NCI-H2029 (cell line): ENCODE measurements at regions not wholly inside any gene's neighbourhood (a gene's known extent, or its start where the extent isn't known, plus 50 kb on each side); places are given as distances from the start of the nearest gene placed in this dataset.
"Not testable (repeated sequence)": the region's sequence is repeated elsewhere in the genome, so short reads cannot be mapped to it uniquely, and the experiment has no call there.

ENCODE experiments used
- DNase-seq: peaks from one replicate; lab custom pipeline; 2025; lab: John Stamatoyannopoulos, UW

DNA sequence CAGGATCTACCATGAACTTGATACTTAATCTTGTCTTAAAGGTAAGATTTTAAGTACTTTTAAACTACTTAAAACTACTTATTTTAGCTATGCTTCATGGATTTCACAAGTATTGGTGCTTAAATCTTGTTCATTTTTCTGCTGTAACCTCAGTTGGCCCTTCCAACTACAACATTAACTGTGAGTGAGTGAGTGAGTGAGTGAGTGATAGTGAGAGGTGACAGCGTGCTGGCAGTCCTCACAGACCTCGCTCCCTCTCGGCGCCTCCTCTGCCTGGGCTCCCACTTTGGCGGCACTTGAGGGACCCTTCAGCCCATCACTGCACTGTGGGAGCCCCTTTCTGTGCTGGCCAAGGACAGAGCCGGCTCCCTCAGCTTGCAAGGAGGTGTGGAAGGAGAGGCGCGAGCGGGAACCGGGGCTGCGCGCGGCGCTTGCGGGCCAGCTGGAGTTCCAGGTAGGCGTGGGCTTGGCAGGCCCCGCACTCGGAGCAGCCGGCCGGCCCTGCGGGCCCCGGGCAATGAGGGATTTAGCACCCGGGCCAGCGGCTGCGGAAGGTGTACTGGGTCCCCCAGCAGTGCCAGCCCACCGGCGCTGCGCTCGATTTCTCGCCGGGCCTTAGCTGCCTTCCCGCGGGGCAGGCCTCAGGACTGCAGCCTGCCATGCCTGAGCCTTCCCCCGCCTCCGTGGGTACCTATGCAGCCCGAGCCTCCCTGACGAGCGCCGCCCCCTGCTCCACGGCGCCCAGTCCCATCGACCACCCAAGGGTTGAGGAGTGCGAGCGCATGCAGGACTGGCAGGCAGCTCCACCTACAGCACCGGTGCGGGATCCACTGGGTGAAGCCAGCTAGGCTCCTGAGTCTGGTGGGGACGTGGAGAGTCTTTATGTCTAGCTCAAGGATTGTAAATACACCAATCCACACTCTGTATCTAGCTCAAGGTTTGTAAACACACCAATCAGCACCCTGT lies 1558.6 kb upstream of the SEL1L start:
- DNase-seq, result not testable (repeated sequence)

DNA sequence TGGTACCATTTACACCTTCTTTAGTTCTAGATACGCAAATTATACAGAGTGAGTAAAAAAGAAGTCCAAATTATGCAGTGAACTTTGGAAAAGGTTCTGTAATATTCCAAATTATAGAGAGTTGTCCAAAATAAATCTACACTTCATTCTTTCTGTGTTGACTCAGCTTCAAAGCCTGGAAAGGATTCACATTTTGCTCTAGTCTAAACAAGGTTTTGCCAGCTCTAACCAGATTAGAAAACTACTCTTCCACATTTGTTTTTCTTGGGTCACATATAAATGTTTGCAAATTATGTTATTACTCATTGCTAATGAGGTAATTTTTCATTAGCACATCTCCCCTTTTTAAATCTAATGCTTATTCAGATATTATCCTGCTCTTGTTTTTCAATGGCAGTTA lies 1562.4 kb upstream of the SEL1L start:
- DNase-seq, result no peak

DNA sequence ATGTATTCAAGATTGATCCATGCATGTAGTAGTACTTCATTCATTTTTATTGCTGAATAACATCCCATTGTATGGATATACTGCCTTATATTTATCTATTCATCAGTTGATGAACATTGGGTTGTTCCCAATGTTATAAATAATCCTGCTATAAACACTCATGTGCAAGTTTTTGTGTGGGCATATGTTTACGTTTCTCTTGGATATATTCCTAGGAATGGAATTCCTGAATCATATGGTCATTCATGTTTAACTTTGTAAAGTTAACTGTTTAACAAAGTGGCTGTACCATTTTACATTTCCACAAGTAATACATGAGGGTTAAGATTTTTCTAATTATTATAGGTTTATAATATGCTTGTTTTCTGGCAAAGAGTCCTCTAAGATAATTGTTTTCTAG lies 1568.2 kb upstream of the SEL1L start:
- DNase-seq, result no peak

DNA sequence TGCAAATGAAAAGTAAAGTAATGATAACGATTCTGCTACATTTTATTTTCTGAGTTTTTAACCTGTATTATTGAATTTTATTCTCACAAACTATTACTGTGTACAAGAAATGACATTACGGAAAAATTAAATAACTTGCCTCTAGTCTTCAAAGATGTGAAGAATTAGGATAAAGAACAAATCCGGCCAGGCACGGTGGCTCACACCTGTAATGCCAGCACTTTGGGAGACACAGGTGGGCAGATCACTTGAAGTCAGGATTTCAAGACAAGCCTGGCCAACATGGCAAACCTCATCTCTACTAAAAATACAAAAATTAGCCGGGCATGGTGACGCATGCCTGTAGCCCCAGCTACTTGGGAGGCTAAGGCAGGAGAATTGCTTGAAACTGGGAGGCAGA lies 1584.4 kb upstream of the SEL1L start:
- no peak for DNase-seq

DNA sequence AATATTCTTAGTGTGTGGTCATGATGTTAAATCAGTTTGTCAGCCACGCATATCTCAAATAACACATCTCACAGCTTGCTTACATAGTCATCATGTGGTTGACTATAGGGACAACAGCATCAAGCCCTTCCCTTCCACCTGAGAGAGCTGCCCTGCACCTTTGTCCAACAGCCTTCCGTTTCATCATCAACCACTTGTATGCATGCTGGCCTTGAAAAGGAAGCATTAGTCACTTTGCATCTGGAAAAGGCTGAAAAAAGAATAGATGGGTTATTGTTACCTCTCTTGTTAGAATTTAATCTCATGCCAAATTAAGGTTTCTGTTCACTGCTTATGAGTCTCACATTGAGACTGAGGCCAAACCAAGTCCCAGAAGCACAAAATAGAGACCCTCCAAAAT lies 1586.5 kb upstream of the SEL1L start:
- no peak for DNase-seq

DNA sequence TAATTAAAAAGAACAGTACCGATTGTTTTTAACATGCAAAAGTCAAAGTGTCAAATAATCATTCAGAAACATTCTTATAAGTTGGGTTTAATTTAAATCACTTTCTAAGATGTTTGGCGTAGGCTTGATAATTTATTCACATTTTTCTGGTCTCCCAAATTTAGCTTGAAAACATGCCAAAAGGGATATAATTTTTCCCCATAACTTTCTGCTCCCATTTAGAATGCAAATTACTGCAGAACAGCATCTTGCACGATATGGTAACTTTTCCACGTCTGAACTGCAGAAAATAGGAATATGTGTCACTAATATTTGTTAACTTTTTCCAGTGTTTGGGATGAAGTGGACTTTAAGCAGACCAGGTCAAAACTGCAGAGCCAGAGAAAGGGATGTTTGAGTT lies 1592.4 kb upstream of the SEL1L start:
- DNase-seq, result no peak

DNA sequence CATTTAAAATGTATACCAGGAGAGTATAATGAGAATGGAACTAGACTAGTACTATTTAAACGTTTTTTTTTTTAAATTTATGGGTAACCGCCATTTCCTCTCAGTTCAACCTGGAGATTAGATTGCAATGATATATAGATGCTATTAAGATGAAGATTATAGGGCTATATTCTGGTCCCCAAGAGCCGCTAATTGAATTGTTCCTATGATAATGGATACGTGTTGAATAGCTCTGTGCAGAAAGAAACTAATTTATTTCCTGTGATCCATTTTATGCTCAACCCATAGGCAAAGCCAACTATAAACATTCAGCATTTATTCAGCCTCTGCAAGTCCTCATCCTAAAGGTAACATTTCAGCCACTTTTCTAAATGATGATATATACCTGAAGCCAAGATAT lies 1595.1 kb upstream of the SEL1L start:
- DNase-seq, result no peak

DNA sequence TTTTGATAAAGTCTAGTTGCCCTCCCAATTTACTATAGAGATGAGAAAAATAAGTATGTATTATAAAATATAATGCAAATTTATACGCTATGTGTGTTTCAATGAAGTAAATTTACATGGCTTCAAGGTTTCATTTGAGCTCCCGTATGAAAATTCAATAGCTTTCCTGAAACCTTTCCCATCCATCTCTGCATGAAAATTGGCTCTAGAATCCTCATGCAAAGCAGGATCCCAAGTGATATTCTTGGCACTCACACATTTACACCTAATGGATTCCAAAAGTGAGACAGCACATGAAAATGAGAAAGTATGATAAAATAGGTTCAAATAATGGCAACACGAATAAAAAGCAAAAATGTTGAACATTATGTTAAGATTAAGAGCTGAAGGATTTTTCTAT lies 1595.8 kb upstream of the SEL1L start:
- DNase-seq, result no peak

DNA sequence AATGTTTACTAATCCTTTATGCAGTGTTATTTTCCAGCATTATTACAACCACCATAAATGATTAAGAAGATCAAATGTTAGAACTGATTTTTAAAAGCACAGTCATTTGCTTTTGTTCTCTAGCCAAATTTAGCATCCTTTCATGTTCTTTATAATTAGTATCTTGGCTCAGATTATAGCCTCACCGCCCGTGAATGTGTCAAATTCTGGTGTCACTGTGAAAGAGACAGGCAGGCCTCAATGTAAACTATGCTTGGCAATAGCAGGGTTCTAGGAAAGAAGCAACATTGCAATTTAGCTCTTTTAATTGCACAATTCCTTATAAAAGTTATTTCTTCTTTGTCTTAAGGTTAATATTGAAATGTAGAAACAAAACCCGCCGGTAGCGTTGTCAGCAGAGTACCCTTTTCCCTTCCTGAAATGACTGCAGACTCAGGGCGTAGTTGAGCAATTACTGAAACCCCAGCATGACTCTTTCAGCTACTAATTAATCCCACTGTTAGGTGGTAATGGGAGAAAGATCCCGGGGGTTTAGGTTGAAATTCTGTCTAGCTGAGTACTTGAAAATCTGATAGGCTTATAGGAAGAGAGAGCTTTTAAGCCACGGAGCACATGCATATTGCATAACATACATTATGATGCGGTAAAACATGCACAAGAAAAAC lies 1600.5 kb upstream of the SEL1L start:
- DNase-seq, result no peak

DNA sequence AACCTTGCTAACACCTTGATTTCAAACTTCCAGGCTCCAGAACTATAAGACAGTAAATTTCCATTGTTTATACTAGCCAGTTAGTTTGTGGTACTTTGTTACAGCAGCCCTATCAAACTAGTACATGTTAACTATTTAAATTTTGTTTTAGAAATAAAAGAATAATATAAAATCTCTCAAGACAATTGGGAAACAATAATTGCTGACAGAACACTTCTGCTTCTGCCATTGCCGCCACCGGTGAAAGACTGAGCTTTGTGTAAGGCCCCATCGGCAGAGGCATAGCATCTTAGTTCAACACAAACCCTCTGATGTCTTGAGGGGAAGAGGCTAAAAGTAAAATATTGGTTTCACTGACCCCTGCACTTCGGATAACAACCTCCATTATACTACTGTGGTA lies 1607.1 kb upstream of the SEL1L start:
- no peak for DNase-seq

DNA sequence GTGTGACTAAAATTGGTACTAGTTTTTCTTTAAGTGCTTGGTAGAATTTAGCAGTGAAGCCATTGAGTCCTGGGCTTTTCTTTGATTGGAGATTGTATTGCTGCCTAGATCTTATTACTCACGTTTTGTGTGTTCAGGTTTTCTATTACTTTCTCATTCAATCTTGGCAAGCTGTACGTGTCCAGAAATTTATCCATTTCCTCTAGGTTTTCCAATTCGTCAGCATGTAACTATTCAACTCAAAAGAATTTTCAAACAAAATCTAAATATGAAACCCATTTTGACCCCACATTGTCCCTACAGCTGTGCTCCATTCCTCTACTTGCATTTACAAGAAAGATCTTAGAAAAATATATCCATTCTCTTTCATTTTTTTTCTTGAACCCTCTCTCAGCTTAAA lies 1613.4 kb upstream of the SEL1L start:
- DNase-seq, result no peak

DNA sequence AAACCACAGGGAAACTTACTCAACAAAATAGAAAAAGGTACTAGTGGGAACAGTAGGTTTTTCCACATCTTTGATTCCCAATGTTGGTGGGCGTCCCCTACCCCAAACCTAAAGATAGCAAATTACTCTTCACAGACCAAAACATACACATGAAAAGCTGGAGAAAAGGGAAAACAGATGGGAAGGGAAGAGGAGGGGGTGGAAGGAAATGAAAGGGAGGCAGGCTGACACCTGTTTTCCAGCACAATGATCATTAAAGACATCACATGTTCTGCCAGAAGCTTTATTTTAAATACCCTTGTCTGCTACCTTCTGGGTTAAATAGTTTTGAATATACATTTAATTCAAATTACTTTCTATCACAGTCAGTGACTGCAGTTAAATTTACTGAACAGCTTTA lies 1617.9 kb upstream of the SEL1L start:
- no peak for DNase-seq

DNA sequence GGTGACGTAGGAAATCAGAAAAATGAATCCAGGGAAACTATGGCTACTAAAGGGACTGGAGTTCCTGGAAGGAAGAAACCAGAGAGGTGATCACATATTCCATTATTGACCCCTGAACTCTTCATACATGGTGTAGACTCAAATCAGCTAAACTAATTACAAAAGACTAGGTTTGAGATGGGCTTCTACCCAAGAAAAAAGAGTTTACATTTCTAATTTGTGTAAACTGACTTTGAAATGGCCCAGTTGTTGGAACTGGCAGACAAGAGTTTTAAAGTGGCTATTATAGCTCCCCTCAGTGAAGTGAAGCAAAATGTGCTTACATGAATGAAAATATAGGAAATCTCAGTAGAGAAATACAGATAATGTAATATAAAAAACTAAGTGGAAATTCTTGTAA lies 1619.4 kb upstream of the SEL1L start:
- DNase-seq, result no peak

DNA sequence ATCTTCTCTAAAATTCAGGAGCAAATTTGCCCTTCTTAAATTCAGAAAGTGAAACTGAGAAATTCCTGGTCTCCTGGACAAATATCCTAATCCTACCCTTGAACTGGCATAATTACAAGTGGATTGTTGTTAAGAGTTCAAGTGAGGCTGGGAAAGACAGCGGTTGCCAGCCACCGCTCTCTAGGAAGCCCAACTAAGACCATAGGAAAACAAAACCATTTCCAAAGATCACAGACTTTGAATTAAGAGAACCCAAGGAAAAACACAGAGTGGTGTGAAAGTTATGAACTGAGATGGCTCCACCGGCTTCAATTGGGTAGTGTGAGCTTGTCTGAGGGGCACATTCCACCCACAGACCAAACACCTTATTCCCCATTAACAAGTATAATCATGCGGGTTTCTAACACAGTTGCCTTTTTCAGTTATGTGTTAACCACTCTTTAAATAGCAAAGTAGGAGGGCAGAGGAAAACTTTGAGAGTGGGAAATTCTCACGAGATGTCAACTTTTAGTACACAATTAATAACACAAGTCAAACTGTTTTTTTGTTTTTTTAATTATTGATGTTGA lies 1628.8 kb upstream of the SEL1L start:
- DNase-seq, result no peak

DNA sequence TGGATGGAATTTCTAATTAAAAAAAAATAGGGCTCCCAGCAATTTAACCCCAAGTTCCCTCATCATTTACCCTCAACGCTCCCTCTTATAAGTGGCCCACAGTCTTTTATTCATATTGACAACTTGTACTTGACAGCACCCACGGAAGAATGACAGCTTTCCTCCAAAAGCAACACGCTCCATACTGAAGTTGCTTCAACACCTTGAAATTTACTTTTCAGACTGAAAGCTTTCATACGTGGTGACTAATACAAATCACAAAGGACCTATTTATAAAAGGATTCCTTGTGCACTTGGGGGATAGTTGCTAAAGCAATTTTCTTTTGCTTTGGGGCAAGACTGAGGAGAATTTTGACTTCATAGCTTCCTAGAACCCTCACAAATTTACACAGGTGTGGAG lies 1629.4 kb upstream of the SEL1L start:
- no peak for DNase-seq

DNA sequence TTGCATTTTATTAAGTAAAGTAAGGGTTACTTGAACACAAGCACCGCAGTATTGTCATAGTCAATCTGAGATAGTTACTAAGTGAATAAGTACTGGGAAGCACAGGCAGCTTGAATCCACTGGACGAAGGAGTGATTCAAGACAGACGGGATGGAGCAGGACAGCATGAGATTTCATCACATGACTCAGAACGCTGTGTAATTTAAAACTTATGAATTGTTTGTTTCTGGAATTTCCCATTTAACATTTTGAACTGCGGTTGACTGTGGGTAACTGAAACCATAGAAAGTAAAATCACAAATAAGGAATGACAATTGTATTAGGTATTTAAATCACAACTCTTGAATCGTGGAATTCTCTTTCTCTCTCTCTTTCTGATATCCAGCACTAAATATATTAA lies 1630.4 kb upstream of the SEL1L start:
- no peak for DNase-seq

DNA sequence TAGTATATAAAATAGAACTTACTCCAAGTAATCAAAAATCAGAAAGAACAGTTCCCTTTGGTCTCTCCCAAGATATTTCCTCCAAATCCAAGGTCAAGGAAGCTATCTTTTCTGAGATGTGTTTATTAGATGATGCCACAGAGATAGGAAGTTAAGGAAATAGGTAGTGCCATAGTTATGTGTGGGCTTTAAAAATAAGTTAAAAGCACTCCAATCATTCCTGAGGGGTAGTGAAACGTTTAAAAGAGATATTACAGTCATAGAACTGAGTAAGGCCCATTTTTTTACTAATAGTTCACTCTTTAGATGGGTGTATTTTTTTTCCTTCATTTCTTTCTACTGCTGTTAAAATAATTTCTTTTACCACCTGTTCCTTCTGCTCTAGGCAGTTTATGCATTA lies 1630.9 kb upstream of the SEL1L start:
- DNase-seq, result no peak

DNA sequence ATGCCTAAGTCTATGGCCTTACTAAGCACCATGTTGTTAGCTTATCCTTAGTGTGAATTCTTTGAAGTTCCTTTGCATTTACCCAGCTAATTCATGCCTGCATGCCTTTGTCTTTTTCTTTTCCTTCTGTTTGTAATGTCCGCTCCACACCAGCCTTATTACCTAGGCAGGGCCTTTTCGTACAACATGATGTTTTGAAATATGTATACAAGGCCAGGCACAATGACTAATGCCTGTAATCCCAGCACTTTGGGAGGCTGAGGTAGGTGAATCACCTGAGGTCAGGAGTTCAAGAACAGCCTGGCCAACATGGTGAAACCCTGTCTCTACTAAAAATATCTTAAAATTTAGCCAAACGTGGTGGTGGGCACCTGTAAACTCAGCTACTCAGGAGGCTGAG lies 1636.5 kb upstream of the SEL1L start:
- DNase-seq, result no peak

DNA sequence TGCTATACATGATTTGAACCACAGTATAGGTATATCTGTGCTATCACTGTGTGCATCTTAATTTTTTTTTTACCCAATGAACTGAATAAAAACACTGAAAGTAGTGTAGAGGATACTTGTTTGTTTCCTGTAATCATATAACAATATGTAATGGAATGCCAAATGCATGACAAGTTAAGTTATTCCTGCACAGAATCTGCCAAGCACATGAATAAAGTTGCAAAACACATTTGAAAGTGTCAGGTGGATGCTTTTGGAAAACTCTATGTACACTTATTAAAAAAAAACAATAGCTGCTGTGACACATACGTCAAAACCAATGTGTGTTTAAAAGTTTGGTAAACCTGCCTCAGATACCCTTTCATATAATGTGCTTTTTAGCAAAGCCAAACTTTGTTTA lies 1638.1 kb upstream of the SEL1L start:
- DNase-seq, result no peak

DNA sequence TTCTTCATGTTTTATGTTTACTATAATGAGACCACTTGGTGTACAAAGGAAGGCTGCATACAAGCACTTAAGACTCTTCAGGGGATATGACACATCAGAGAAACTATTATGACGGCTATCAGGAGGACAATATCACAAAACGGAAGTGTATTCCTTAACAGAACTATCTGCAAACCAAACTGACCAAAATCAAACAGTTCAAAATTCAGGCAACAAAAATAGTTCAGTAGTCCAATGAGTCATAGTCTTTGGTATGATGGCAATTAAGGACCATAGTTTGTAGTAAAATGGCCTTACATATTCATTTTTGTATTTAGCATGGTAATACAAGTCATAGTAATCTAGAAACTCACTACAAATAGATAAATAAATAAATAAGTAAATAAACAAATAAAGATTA lies 1638.7 kb upstream of the SEL1L start:
- DNase-seq, result no peak

DNA sequence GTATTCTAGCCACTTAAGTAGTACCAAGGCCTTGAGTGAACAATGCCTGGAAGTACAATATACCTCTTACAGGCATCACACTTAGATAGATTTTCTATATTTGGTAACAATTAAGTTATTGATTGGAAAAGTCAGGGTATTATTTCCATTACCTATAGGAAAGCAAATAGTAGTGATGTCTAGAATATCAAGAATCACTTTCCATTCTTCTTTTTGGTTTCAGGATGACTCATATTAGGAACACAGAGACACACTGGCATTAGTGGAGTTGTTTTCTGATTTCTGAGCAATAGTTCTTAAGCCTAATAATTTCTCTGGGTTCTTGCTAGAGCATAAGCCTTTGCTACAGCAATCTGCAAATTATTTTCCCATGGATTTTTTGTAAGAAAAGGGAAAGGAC lies 1640.0 kb upstream of the SEL1L start:
- no peak for DNase-seq

DNA sequence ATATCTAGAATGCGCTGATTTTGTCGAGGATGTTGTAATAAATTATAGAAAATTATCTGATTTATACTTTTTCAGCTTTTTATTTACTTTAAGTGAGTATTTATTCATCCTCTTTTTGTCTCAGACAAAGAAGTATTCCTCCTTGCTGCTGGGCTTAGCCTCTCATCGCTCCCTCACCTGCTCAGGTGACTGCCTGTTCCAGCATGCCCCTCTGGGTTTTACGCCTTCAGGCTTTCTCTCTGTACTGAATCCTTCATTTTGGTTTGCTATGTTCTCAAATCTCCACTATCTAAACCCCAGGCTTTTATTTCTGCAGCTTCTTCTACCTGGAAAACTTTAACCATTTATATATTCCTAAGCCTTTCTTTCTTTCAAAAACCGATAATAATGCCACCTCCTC lies 1650.9 kb upstream of the SEL1L start:
- DNase-seq, result no peak

DNA sequence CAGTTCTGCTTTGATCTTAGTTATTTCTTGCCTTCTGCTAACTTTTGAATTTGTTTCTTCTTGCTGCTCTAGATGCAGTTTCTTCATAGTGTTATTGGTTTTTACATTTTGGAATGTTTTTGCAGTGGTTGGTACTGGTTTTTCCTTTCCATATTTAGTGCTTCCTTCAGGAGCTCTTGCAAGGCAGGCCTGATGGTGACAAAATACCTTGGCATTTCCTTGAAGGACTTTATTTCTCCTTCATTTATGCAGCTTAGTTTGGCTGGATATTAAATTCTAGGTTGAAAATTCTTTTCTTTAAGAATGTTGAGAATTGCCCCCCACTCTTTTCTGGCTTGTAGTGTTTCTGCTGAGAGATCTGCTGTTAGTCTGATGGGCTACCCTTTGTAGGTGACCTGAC lies 1654.7 kb upstream of the SEL1L start:
- DNase-seq, result not testable (repeated sequence)
